ENCODE measurements at regions not wholly inside any gene's neighbourhood (a gene's known extent, or its start where the extent isn't known, plus 50 kb on each side); places are given as distances from the start of the nearest gene placed in this dataset.

- Histone ChIP-seq H3K27ac (no peak overlapping the region), H3K36me3 (no peaks in the 10 kb centered on the region), H3K4me3 (ENCODE audit: low read depth, low read length) (no peak overlapping the region), H3K27me3 (ENCODE audit: insufficient read depth, low read depth, severe bottlenecking) (no peaks in the 10 kb centered on the region), H3K9me3 (ENCODE audit: severe bottlenecking) (no peaks in the 10 kb centered on the region)
- DNase-seq, result no peak
- TF ChIP-seq CTCF (IDR thresholded peaks at IDR 0.05; ENCODE audit: low read depth, low read length), result no peak
These were observed 848.5 kb downstream of the DCDC2C start for GRCh38 chr2:4551691-4552474.

- Histone ChIP-seq H3K36me3 (no peaks in the 10 kb centered on the region), H3K4me3 (ENCODE audit: low read depth, low read length) (no peak overlapping the region), H3K9me3 (ENCODE audit: severe bottlenecking) (no peaks in the 10 kb centered on the region), H3K27me3 (ENCODE audit: insufficient read depth, low read depth, severe bottlenecking) (no peaks in the 10 kb centered on the region), H3K27ac (no peak overlapping the region)
- TF ChIP-seq CTCF (IDR thresholded peaks at IDR 0.05; ENCODE audit: low read depth, low read length), result no peak
- no peak for DNase-seq
These were observed 849.9 kb downstream of the DCDC2C start for GRCh38 chr2:4553241-4553640.

- H3K36me3 ChIP-seq, result no peaks in the 10 kb centered on the region
These were observed 852.9 kb downstream of the DCDC2C start for GRCh38 chr2:4556135-4556896.

GRCh38 chr2:4561196-4561595, 857.8 kb downstream of the DCDC2C start:
- no peak for DNase-seq
- Histone ChIP-seq H3K36me3 (no peaks in the 10 kb centered on the region), H3K27me3 (ENCODE audit: insufficient read depth, low read depth, severe bottlenecking) (no peaks in the 10 kb centered on the region), H3K9me3 (ENCODE audit: severe bottlenecking) (peaks cover 2% of the 10 kb centered on the region), H3K27ac (no peak overlapping the region), H3K4me3 (ENCODE audit: low read depth, low read length) (no peak overlapping the region)
- TF ChIP-seq CTCF (IDR thresholded peaks at IDR 0.05; ENCODE audit: low read depth, low read length), result no peak

More at GRCh38 chr2:4556135-4556896, 852.9 kb downstream of the DCDC2C start:
- no peak overlapping the region for H3K4me3 ChIP-seq (ENCODE audit: low read depth, low read length)
- H3K9me3 ChIP-seq (ENCODE audit: severe bottlenecking), result no peaks in the 10 kb centered on the region
- no peak for DNase-seq
- TF ChIP-seq CTCF (IDR thresholded peaks at IDR 0.05; ENCODE audit: low read depth, low read length), result no peak
- no peak overlapping the region for H3K27ac ChIP-seq
- H3K27me3 ChIP-seq (ENCODE audit: insufficient read depth, low read depth, severe bottlenecking), result no peaks in the 10 kb centered on the region

- TF ChIP-seq CTCF (IDR thresholded peaks at IDR 0.05; ENCODE audit: low read depth, low read length), result no peak
- Histone ChIP-seq H3K4me3 (ENCODE audit: low read depth, low read length) (no peak overlapping the region), H3K36me3 (no peaks in the 10 kb centered on the region), H3K27me3 (ENCODE audit: insufficient read depth, low read depth, severe bottlenecking) (no peaks in the 10 kb centered on the region), H3K27ac (no peak overlapping the region), H3K9me3 (ENCODE audit: severe bottlenecking) (no peaks in the 10 kb centered on the region)
- DNase-seq, result no peak
These were observed 872.7 kb downstream of the DCDC2C start for GRCh38 chr2:4576075-4576474.

All from WERI-Rb-1 (cell line).